GM19351 (cell line): ENCODE measurements at regions not wholly inside any gene's neighbourhood (a gene's known extent, or its start where the extent isn't known, plus 50 kb on each side); places are given as distances from the start of the nearest gene placed in this dataset.

ENCODE experiments used
- ATAC-seq: cut with Tn5 transposase; IDR thresholded peaks from one replicate; pipeline ENCODE4 v1.9.1; 2021; ENCODE audit warnings: mild to moderate bottlenecking, moderate library complexity; ENCODE audit not compliant: unreplicated experiment

DNA sequence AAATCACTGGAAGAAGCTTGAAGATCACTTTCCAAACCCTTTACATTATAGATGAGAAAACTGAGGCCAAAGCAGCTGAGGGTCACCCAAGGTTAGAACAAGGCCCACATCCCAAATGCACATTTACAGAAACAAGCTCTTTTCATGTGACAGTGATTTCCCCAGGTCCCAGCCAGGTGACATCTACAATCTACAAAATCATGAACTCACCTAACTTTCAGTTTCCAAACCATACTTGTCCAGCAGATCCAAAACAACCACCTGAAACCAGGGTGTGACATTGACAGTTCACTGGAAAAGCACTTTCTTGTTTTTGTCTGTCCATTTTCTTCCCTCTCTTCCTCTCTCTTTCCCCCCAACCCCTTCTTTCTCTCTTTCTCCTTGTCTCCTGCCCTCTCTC lies 132.2 kb upstream of the PRICKLE2 start:
- ATAC-seq: no peak

DNA sequence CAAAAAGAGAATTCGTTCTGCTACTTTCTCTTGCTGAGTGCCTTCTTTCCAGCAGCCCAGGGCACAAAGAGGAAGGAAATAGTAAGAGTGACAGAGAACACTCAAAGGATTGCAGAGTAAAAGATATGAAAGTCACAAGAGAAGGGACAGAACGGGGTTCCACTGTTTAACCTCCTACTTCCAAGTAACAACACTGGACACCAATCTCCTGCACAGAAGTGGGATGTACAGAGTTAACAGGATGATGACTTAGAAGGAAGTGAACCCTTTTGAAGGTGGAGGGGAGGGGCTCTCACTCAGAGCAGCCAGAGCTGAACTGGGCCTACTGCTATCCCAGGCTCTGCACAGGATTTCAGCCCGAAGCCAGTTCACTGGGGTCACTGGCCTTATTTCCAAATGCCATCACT lies 130.1 kb upstream of the PRICKLE2 start:
- ATAC-seq: peak; percentile 46

DNA sequence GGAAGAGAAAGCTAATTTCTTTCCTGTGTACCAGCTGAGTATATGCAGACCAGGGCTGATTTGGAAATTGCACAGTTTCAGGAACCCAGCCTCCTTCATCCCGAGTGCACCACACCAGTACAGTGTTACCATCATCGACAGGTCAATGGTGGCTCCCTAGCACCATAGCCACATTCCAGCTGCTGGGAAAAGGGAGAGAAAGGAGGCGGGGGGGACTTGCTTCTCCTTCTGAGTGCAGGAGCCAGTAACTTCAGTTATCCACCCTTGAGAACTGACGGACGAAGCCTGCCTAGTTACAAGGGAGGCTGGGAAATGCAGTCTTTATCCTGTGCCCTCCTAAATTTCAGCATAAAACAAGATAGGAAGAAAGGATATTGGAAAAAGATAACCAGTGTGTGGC lies 129.7 kb upstream of the PRICKLE2 start:
- ATAC-seq: no peak

DNA sequence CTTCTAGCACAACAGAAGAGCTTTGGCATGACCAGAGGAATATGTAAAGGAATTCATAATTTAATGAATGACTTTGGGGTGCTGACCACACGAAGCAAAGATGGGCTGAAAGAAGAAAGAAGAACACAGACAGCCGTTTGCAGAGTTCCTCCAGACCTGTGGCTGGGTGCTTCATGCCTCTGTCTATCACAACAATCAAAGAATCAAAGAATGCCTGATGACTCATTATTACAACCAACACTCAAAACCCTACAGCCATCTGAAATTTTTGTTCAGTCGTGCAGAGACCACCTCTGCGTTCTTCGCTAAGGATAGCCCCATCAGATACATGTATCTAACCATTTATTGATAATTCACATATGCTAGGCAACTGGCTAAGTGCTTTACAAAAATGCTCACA lies 129.0 kb upstream of the PRICKLE2 start:
- ATAC-seq: no peak

DNA sequence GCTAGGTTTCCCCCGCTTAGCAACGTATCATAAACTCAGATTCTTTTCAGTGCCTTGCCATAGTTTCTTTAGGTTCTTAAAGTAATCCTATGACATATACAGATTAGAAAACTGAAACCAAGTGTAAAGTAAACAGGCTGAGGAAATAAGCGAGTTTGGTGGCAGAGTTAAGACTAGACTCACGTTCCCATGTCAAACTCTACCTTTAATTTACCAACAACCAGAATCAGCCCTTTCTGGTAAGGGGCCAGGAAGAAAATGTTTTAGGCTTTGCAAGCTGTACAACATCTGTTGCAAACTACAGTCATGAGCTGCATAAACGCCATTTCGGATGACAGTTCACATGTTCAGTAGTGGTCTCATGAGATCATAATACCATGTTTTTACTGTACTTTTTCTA lies 128.0 kb upstream of the PRICKLE2 start:
- ATAC-seq: no peak

DNA sequence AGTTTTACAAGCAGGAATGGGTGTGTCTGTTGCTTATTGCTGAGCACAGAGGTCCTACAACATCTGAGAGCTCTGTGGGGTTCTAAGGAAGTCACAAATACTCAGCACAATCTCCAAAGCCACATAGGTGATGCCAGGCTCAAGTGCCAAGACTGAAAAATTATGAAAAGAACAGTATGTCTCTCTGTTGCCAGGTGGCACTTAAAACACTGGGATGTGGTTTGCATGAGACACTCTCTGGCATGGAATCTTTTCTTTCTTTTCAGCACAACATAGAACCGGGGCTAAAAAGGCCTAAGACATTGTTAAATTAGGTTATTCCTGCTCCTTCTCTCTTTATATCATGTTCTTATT lies 127.3 kb upstream of the PRICKLE2 start:
- no peak for ATAC-seq

DNA sequence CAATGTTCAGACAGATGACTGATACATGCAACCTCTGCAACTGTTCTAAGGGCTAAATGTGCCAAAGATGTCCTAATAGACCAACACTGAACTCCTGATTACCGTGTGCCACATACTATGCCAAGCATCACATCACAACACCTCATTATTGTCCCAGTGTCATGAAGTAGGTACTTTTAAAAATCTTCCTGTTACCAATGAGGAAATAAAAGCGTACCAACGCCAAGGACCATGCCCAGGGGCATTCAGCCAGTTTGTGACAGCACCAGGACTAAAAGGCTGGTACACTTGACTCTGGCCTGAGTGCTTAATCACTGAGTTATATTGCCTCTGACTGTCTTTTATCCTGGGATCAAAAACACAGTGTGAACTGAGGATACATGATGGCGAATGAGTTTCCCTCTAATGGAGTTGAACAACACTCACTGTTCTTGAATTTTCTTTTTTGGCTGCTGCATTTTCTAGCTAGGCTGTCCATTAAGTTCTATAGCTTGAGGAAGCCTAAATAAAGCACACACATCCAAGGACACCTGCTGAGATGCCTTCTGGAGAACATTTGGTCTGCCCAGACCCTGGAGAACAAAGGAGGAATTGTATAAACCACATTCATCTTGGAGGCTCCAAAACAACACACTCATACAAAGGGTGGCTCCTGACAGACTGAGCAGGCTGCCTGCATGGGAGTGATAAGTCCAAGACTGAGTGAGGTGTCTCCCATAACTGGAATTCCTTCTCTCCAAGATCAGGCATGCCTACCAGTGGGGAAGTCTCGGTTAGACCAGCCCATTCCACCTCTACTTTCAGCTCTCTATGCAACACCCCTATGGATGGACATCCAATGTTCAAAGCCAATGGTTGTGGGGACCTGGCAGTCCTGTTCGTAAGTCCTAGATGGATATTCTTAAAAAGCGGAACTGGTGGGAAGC lies 126.7 kb upstream of the PRICKLE2 start:
- no peak for ATAC-seq

DNA sequence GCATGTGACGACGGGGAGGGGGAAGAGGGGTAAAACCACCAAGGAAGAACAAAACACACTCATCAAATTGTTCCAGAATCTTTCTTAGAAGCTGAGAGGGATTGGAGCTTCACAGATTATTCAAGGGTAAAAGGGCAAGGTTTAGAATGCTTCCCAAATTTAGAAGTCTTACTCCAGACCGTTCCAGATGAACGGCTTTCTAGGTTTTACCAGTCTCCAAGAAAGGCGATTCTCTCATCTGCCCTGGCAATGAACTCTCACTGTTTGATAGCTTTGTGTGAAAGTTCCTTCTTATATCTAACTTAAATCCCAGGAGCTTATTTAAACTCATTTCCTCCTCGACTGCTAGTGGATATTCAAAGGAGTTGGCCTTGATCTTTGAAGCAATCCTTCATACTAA lies 124.3 kb upstream of the PRICKLE2 start:
- no peak for ATAC-seq

DNA sequence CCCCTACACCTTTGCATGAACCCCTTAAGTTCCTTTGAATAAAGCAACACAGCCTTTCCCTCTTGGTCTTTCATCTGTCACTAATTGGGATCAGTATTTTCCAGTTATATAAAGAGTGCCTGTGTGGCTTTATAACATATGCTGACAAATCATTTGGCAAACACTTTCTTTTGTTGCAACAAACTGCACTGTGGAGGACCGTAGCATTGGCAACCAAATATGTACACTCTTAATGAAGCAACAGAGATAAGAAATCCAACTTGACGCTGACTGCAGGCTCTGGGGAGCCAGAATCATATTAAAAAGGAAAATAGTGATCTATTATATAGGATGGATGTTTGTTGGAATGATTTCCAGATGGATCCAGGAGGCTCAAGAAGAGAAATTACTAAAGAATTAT lies 120.1 kb upstream of the PRICKLE2 start:
- ATAC-seq: no peak

DNA sequence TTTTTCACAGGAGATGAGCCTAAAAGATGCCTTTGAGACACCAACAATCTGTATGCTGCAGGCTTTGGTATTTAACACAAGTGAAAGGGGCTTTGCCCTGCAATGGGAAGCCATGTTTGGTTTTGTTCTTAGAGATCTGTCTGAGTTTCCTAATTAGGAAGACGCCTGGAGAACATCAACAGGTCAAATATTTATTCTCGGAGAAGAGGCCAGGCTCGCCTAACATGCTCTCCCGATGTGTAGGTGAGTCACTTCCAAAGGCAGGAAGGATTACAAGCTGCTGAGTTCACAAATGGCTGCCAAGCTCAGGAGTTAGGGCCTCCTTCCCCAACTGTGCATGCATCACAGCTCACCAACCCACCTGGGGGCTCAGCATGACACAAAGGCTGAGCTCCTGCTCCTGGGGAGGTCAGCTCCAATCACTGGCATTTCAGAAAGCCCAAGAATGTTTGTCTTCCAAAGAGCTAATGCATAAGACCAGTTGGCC lies 119.5 kb upstream of the PRICKLE2 start:
- no peak for ATAC-seq

DNA sequence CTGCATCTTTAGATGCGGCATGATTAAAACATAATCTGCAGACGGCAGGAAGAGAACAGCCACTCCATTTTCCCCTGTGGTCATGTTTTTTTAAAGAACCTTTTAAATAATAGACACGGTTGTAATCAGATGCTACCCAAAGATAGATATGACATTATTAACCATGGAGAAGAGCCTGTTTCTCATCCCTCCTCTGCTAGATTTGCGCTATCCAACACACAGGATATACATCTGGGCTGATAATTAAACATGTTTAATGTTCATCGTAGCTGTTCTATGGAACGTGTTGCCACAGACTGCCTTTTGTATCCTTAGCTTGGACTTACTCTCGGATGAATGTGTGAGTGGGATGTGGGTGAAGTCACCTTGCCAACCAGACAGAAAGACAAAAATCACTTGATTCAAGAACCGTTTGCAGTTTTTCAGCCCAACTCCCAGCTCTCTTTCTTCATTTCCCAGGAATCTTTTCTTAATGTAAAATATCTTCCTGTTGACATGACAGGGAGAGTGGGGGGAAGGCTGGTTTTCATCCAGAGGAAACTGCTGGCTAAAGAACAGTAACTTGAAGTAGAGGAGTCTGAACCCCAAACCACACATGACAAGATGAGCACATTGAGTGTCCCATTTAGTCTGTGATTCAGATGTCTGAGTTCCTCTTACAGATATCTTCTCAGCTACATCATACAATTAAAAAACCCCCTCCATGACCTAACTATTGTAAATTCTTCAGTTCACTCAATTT lies 118.6 kb upstream of the PRICKLE2 start:
- ATAC-seq: no peak

DNA sequence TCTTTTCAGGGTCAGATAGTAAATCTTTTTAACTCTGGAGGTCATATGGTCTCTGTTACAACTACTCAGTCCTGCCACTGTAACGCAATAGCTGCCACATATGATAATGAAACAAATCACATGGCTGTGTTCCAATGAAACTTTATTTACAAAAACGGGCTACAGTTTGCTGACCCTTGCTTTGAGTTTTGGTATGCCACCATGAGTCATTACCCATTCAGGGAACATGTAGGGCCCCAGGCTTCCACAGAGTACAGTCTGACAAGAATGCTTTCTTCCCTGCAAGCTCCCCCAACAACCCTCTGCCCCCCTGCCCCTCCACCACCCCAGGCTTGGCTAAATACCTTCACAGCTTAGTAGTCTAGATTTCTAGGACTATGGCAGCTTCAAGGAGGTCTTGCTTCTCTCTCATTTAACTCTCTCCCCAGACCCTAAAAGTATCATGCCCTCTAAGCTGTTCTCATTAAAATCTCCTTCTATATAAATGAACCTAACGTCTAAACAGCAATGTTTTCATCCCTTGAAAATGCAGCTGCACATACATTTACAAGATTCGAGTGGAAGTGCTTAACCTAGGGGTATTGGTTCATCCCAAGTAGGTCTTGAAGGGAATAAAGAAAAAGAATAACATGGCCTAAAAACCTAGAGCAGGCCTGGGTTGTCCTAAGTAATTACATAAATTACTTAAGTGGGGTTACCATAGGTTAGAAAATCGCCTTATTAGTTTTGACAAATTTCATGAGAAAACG lies 117.8 kb upstream of the PRICKLE2 start:
- ATAC-seq: no peak

DNA sequence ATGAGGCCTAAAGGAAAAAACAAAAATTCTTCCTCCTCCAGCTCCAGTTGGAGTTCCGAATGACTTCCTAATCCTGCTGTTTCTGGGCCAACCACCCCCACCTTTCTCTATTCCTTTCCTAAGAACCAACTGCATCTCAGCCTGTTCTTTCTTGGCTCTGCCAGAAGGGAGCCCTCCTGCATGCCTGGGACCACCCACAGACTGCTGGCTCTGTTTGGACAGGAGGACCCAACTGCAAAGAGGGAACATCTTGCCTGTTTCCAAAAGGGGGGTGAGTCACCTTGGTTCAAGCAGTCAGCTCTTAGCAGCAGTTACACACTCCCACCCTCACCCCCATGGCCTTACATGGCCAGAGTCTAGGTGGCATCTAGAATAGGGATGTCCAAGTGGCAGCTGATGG lies 116.0 kb upstream of the PRICKLE2 start:
- no peak for ATAC-seq

DNA sequence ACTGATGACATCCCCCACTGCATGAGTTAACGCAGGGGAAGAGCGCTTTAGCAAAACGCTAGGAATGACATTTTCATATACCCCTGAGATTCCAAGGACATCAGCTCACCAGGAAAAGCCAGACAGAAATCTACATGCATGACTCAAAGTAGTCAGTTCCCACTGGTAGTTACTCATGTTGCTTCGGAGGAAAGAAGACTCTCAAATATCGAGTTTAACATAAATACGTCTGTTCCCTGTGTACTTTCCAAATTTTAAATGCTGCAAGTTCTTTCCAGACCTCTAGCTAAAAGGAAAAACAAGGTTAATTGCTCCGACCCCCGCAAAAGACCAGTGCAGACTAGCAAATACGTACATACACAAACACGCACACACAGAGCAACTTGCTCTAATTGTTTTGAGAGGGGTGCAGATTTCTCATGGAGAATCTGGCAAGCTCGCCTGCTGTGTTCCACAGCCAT lies 115.4 kb upstream of the PRICKLE2 start:
- ATAC-seq: no peak

DNA sequence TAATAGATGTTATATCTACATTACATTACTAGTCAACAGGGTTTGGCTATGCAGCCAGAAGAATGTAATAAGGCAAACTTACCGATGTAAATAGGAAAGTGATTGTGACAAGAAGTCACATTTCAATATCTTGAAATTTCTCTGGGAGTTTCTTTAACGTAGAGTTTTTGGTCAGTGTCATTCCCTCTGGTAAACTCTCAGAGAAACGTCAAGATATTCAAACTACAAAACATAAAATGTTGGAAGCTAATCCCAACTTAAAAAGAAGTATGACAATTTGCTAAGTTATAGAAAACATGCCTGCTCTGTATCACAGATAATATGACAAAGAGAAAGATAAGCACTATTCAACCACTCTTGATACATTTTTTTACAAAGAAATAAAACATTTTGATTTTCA lies 111.2 kb upstream of the PRICKLE2 start:
- no peak for ATAC-seq

DNA sequence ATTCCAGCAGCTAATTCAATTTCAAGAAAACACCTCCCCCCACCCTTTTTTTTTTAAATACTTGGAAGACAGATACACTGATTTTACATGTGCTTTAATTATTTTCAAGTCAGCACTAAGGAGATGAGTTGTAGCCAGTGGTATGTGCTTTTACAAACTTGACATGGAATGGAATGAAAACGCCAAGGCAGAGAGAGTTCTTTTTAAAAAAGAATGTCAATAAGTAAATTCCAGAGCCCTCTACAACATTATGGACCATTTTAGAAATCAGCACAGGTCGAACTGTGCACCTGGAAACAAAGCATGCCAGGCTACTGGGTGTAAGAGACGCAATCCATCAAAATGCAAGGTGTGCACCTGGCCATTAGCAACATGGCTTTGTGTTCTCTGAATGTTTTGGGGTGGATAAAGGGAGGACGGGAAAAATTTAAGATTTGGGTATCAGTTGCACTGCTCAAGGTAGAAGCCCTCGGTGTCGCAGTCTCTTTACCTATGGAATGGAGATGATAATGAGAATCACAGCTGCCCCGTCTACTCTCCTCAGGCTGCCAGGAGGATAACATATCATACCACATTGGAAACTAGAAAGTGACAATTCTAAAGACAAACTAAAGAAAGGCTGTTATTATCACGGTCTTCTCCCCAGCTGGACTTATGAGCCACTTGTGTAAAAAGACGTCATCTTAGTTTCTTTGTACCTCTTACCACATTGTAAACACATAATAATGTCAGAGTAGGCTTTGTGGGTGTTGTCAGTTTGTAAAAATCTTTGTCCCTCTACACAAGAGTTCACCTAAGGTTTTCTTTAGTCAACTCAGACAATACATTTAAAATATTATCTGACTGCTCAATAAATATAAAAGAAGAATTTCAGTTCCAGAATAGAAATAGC lies 107.4 kb upstream of the PRICKLE2 start:
- ATAC-seq: no peak

DNA sequence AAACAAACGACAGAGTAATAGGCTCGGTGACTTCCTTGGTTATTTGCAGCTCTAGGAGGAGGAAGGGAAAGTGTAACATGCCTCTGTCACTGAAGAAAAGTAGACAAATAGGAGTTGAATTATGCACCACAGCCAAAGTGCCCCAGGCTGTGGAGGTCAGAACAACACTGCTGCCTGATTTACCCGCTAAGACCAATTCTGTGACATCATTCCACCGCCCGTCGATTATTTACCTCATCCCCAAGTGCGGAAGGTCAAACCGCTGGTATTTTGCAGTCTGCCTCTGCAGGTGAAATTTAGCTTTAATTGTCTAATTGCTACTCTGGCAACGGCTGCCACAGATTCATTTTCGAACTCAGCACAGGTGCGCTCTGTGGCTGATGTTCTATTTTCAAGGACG lies 106.3 kb upstream of the PRICKLE2 start:
- no peak for ATAC-seq

DNA sequence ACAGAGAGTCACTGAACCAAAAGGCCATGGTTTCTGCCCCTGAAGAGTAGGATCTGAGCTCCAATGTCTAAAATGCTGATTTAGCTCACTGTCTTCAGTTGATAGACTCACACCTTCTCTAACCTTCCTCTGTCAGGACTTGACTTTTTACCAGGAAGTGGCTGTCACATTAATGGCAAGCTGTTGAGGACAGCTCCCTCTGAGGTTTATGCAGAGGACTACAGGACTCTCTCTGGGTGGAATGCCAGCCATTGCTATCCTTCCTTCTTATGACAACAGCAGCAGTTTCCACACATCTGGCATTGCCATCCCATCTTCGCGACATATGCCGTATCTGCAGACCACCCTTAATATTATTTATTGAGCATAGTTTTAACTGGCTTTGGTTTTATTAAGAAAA lies 103.8 kb upstream of the PRICKLE2 start:
- ATAC-seq: no peak

DNA sequence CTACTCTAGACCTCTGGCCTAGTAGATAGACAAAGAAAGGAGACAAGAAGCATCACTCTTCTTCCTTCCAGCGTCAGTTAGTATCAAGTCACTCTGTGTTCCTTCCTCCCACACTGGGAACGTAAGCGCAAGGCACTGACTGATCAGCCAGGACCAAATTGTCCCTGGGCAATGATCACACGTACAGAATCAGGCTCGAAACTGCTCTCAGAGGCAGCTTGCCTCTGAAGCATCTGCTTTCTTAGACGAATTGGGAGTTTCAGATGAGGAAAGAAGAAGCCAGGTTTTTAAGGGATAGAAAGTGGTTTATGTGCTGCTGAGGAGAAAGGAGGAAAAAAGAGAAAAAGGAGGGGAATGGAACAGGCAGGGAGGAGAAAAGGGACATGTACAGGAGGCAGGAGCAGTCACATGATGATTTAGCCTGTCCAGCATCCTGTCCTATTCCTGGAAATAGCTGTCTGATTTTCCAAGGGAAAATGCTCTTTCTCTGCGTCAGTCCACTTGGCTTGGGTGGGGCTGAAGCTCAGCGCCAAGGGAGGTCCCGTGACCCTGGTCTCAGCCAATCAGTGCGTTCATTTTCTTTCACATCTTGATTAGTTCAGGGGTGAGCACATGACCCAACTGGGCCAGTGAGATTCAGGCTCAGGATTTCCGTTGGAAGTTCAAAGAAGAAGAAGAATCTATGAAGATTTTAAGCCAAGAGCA lies 102.0 kb upstream of the PRICKLE2 start:
- ATAC-seq: no peak

DNA sequence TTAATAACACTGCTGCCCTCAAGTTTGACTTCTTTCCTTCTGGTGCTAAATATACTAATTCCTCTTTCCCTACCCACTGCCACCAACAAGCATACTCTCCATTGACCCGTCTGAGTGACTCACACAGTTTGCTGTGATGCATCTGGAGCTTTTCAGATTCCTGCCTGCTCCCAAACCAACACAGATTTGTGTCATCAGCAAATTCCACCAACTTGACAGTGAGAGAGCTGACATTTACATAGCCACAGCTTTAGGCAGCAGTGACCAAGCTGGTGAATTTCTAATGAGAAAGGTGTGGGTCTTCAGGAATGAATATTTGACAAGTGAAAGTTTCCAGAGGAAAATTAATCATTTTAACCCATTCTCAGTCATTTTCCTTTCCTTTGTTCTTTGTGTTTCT lies 96.5 kb upstream of the PRICKLE2 start:
- ATAC-seq: no peak
